ENCODE measurements at regions not wholly inside any gene's neighbourhood (a gene's known extent, or its start where the extent isn't known, plus 50 kb on each side); places are given as distances from the start of the nearest gene placed in this dataset.

DNA sequence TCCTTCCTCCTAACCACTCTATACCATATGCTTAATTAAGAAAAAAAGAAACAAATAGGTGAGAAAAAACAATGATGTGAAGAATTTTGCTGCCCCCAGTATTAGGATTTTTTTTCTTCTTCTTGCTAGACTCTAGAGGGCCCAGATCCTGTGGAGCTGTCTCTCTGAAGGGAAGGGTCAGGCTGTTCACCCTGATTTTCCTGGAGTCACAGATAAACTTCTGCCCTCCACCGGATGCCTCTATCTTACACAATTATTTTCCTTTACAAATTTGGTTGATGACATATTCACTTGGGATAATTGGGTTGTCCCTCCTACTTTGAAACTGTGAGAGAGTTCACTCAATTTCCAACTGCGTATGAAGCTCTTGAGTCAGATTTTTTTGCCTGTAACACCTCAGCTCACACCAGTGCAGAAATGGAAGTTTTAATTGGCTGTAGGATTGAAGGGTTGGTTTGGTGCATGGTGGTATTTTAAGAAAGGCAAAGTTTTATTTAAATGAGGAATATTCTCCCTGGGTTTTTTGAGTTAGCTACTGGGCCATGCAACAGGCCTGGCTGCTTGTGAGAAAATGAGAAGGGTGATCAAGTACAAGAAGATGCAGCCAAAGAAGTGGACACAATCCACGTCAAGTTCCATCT is 73.7 kb upstream of the ESR1 start:
- TF ChIP-seq EP300 (IDR thresholded peaks at IDR 0.05; ENCODE audit: borderline replicate concordance) (no peak), REST (IDR thresholded peaks at IDR 0.05; ENCODE audit: low read depth) (no peak), MAX (IDR thresholded peaks at IDR 0.05) (no peak), ZBTB7A (IDR thresholded peaks at IDR 0.05; ENCODE audit: low read depth) (no peak), EGR1 (IDR thresholded peaks at IDR 0.05) (no peak), TAF1 (IDR thresholded peaks at IDR 0.05; ENCODE audit: low read depth) (no peak)
- TF ChIP-seq, protein P1, sequence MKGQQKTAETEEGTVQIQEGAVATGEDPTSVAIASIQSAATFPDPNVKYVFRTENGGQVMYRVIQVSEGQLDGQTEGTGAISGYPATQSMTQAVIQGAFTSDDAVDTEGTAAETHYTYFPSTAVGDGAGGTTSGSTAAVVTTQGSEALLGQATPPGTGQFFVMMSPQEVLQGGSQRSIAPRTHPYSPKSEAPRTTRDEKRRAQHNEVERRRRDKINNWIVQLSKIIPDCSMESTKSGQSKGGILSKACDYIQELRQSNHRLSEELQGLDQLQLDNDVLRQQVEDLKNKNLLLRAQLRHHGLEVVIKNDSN (IDR thresholded peaks at IDR 0.05), result no peak

DNA sequence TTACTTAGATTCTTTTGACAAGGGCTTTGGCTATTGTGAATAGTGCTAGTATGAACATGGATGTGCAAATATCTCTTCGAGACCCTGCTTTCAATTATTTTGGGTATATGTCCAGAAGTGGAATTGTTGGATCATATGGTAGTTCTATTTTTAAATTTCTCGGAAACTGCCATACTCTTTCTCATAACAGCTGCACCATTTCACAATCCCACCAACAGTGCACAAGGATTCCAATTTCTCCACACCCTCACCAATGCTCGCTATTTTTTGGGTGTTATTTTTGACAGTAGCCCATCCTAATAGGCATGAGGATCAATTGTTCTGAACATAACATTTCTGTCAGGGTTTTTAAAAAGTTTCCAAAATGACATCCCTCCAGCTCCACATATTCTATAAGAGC is 69.2 kb upstream of the ESR1 start:
- TF ChIP-seq YY1 (IDR thresholded peaks at IDR 0.05; ENCODE audit: low read depth), result no peak

DNA sequence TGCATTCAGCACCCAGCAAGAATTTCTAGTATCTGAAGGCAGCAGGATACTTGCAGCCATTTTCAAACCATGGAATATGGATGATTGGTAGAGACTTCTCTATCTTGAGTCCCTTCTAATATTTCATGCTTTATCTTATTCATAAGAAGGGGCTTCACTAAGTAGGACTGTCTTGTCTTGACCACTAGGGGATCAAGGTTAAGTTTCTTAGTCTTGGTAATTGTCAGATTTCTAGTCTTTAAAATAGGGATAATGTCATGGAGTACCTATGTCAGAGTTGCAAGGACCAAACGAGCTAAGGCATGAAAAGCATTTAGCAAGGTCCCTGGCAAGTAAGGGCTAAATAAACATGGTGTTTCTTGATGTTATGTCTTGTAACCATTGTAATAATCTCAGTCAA is 68.5 kb upstream of the ESR1 start:
- TF ChIP-seq, protein P1 (IDR thresholded peaks at IDR 0.05), result no peak
- TF ChIP-seq YY1 (IDR thresholded peaks at IDR 0.05; ENCODE audit: low read depth) (no peak), REST (IDR thresholded peaks at IDR 0.05; ENCODE audit: low read depth) (no peak), NFIC (IDR thresholded peaks at IDR 0.05) (no peak), MAX (IDR thresholded peaks at IDR 0.05) (no peak), TEAD4 (IDR thresholded peaks at IDR 0.05) (no peak), FOXM1 (IDR thresholded peaks at IDR 0.05; ENCODE audit: borderline replicate concordance, low read depth) (no peak), EGR1 (IDR thresholded peaks at IDR 0.05) (no peak), ZBTB7A (IDR thresholded peaks at IDR 0.05; ENCODE audit: low read depth) (no peak), RAD21 (IDR thresholded peaks at IDR 0.05; ENCODE audit: low read depth) (no peak), CREB1 (IDR thresholded peaks at IDR 0.05; ENCODE audit: low read depth) (no peak), TCF12 (IDR thresholded peaks at IDR 0.05; ENCODE audit: low read depth) (no peak), CEBPB (IDR thresholded peaks at IDR 0.05) (no peak), EP300 (IDR thresholded peaks at IDR 0.05; ENCODE audit: borderline replicate concordance) (no peak), TAF1 (IDR thresholded peaks at IDR 0.05; ENCODE audit: low read depth) (no peak)

- TF ChIP-seq TEAD4 (IDR thresholded peaks at IDR 0.05) (no peak), CREB1 (IDR thresholded peaks at IDR 0.05; ENCODE audit: low read depth) (no peak), EP300 (IDR thresholded peaks at IDR 0.05; ENCODE audit: borderline replicate concordance) (no peak), YY1 (IDR thresholded peaks at IDR 0.05; ENCODE audit: low read depth) (no peak), TAF1 (IDR thresholded peaks at IDR 0.05; ENCODE audit: low read depth) (no peak), REST (IDR thresholded peaks at IDR 0.05; ENCODE audit: low read depth) (no peak), CEBPB (IDR thresholded peaks at IDR 0.05) (no peak), FOXM1 (IDR thresholded peaks at IDR 0.05; ENCODE audit: borderline replicate concordance, low read depth) (no peak), RAD21 (IDR thresholded peaks at IDR 0.05; ENCODE audit: low read depth) (no peak), TCF12 (IDR thresholded peaks at IDR 0.05; ENCODE audit: low read depth) (no peak), EGR1 (IDR thresholded peaks at IDR 0.05) (no peak), ZBTB7A (IDR thresholded peaks at IDR 0.05; ENCODE audit: low read depth) (no peak), MAX (IDR thresholded peaks at IDR 0.05) (no peak), NFIC (IDR thresholded peaks at IDR 0.05) (no peak)
- TF ChIP-seq, protein P1 (IDR thresholded peaks at IDR 0.05), result no peak
Observed at GRCh38 chr6:151740820-151741219, 66.7 kb upstream of the ESR1 start.

Data from Ishikawa (cell line).